ENCODE measurements at regions not wholly inside any gene's neighbourhood (a gene's known extent, or its start where the extent isn't known, plus 50 kb on each side); places are given as distances from the start of the nearest gene placed in this dataset.

GRCh38 chr11:56886455-56886854 lies 102.3 kb upstream of the OR5AK2 start:
- Histone ChIP-seq H3K4me2 (replicated peaks; ENCODE audit: low read depth, low read length, poor library complexity, severe bottlenecking) (no peak overlapping the region), H3K4me1 (ENCODE audit: control insufficient read depth in 2 of 2, insufficient read depth in 2 of 2, low read length in 2 of 2) (no peaks in the 10 kb centered on the region), H3K79me2 (ENCODE audit: control insufficient read depth, insufficient read depth, low read length) (no peaks in the 10 kb centered on the region), H3K36me3 (replicated peaks in 1 of 2; ENCODE audit: control extremely low read depth in 1 of 2, control insufficient read depth in 1 of 2, extremely low read depth in 1 of 2, insufficient read depth in 2 of 2, low read length in 1 of 2) (no peaks in the 10 kb centered on the region), H2AFZ (ENCODE audit: insufficient read depth, low read depth, low read length, poor library complexity, severe bottlenecking) (no peak overlapping the region), H3K9me3 (ENCODE audit: control extremely low read depth in 1 of 3, control insufficient read depth in 2 of 3, insufficient read depth in 1 of 3, low read length in 2 of 3) (no peaks in the 10 kb centered on the region), H4K20me1 (ENCODE audit: control insufficient read depth, insufficient read depth, low read length, poor library complexity, severe bottlenecking) (no peaks in the 10 kb centered on the region), H3K9ac (ENCODE audit: low read length) (no peak overlapping the region), H3K4me3 (ENCODE audit: control extremely low read depth in 1 of 5, extremely low read depth in 1 of 5, insufficient read depth in 1 of 5, low read depth in 2 of 5, low read length in 4 of 5) (no peak overlapping the region), H3K27ac (ENCODE audit: low read length in 2 of 2) (no peak overlapping the region), H3K27me3 (replicated peaks in 1 of 4; ENCODE audit: control extremely low read depth in 1 of 4, control insufficient read depth in 3 of 4, insufficient read depth in 4 of 4, low read length in 3 of 4) (no peaks in the 10 kb centered on the region)
- ChIA-PET POLR2A (no interaction called here), CTCF (no interaction called here)
- 80% methylated on average over 1 of the region's 6 CpGs for WGBS (ENCODE audit: insufficient coverage)
- intact Hi-C loops (cut with micrococcal nuclease) = no loop called here
- no peak overlapping the region for H3K27ac Mint-ChIP-seq
- no peak for DNase-seq
- H3K4me3 Mint-ChIP-seq = no peak overlapping the region
- ATAC-seq (ENCODE audit: low read depth) = no peak
- H3K9me3 Mint-ChIP-seq (ENCODE audit: insufficient read depth) = peaks cover 3% of the 10 kb centered on the region
- H3K4me1 Mint-ChIP-seq = no peaks in the 10 kb centered on the region
- no peak for TF ChIP-seq EZH2 (IDR thresholded peaks at IDR 0.05; ENCODE audit: borderline replicate concordance, insufficient read depth, low read depth, low read length, poor library complexity, severe bottlenecking)
- H3K27me3 Mint-ChIP-seq = no peaks in the 10 kb centered on the region

GRCh38 chr11:56885854-56886253 lies 102.9 kb upstream of the OR5AK2 start:
- no peak overlapping the region for H3K4me3 Mint-ChIP-seq
- H3K9me3 ChIP-seq (ENCODE audit: control extremely low read depth in 1 of 3, control insufficient read depth in 2 of 3, insufficient read depth in 1 of 3, low read length in 2 of 3) = no peaks in the 10 kb centered on the region
- no peak for DNase-seq
- ATAC-seq (ENCODE audit: low read depth) = no peak
- TF ChIP-seq EZH2 (IDR thresholded peaks at IDR 0.05; ENCODE audit: borderline replicate concordance, insufficient read depth, low read depth, low read length, poor library complexity, severe bottlenecking) (no peak), CTCF (IDR thresholded peaks at IDR 0.05) (no peak)
- ChIA-PET CTCF (no interaction called here), POLR2A (no interaction called here)
- H3K27me3 ChIP-seq (replicated peaks in 1 of 4; ENCODE audit: control extremely low read depth in 1 of 4, control insufficient read depth in 3 of 4, insufficient read depth in 4 of 4, low read length in 3 of 4) = no peaks in the 10 kb centered on the region
- intact Hi-C loops (cut with micrococcal nuclease) = no loop called here
- H3K4me1 Mint-ChIP-seq = no peaks in the 10 kb centered on the region
- no peaks in the 10 kb centered on the region for H3K79me2 ChIP-seq (ENCODE audit: control insufficient read depth, insufficient read depth, low read length)
- no peak overlapping the region for H3K4me3 ChIP-seq (ENCODE audit: control extremely low read depth in 1 of 5, extremely low read depth in 1 of 5, insufficient read depth in 1 of 5, low read depth in 2 of 5, low read length in 4 of 5)
- no peaks in the 10 kb centered on the region for H3K27me3 Mint-ChIP-seq
- no peak overlapping the region for H3K9ac ChIP-seq (ENCODE audit: low read length)
- no peak overlapping the region for H3K27ac Mint-ChIP-seq
- no peaks in the 10 kb centered on the region for H4K20me1 ChIP-seq (ENCODE audit: control insufficient read depth, insufficient read depth, low read length, poor library complexity, severe bottlenecking)
- H3K36me3 ChIP-seq (replicated peaks in 1 of 2; ENCODE audit: control extremely low read depth in 1 of 2, control insufficient read depth in 1 of 2, extremely low read depth in 1 of 2, insufficient read depth in 2 of 2, low read length in 1 of 2) = no peaks in the 10 kb centered on the region
- H3K9me3 Mint-ChIP-seq (ENCODE audit: insufficient read depth) = peaks cover 3% of the 10 kb centered on the region
- WGBS (ENCODE audit: insufficient coverage) = no CpG with 5 or more reads among the region's 2 CpGs
- H3K4me1 ChIP-seq (ENCODE audit: control insufficient read depth in 2 of 2, insufficient read depth in 2 of 2, low read length in 2 of 2) = no peaks in the 10 kb centered on the region
- H3K4me2 ChIP-seq (replicated peaks; ENCODE audit: low read depth, low read length, poor library complexity, severe bottlenecking) = no peak overlapping the region
- no peak overlapping the region for H2AFZ ChIP-seq (ENCODE audit: insufficient read depth, low read depth, low read length, poor library complexity, severe bottlenecking)
- no peak overlapping the region for H3K27ac ChIP-seq (ENCODE audit: low read length in 2 of 2)
